Dendritic cell treated with granulocyte-macrophage colony-stimulating factor and Interleukin-4, amounts not matched to agents 40 ng/mL and 50 ng/mL, for 4 days (primary cell): ENCODE measurements at regions not wholly inside any gene's neighbourhood (a gene's known extent, or its start where the extent isn't known, plus 50 kb on each side); places are given as distances from the start of the nearest gene placed in this dataset.

Experiments
- H3K27ac Mint-ChIP-seq: one replicate; pipeline ENCODE4 v1.8.0; 2022; ENCODE audit warnings: mild to moderate bottlenecking, mixed read lengths
- H3K27me3 Mint-ChIP-seq: one replicate; pipeline ENCODE4 v1.8.0; 2022; ENCODE audit warnings: mild to moderate bottlenecking, mixed read lengths
- H3K36me3 Mint-ChIP-seq: one replicate; pipeline ENCODE4 v1.8.0; 2022; ENCODE audit warnings: low read depth, mixed read lengths
- H3K4me1 Mint-ChIP-seq: one replicate; pipeline ENCODE4 v1.8.0; 2022; ENCODE audit warnings: low read depth, mixed read lengths
- H3K4me3 Mint-ChIP-seq: one replicate; pipeline ENCODE4 v1.8.0; 2022; ENCODE audit warnings: mild to moderate bottlenecking, moderate library complexity, mixed read lengths
- H3K9me3 Mint-ChIP-seq: one replicate; pipeline ENCODE4 v1.8.0; 2022; ENCODE audit warnings: mixed read lengths
- intact Hi-C: fragments of 100-400 bp; cut with micrococcal nuclease; formaldehyde crosslinking; loops from one replicate; pipeline ENCODE4 v1.15.0; 2022

DNA sequence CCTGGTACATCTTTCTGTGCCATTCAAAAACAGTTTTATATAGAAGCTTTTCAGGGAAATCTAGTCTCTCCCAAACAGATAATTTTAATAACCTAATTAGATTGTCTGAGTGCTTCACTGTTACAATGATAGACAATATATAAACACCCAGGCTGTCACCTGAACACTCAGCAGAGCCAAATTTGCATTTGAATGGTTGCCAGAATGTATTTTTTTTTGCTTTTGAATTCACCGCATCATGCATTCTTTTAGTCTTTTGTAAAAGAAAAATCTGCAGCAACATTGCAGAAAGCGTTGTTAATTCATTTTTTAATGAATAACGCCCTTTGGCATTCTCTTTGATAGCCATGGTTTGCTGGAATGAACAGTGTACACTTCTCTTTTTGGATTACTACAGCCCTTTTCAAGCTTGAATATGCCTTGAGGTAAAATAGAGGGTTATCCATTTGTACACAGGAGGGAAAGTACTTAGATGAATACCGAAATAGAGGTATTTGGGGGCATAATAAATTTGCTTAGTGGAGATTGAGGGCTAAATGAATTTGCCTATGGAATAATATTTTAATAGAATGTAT is 175.0 kb upstream of the EPHA5 start:
- intact Hi-C loops: no loop called here
- Mint-ChIP-seq H3K4me3 (no peak overlapping the region), H3K27ac (no peak overlapping the region), H3K36me3 (no peaks in the 10 kb centered on the region), H3K4me1 (no peaks in the 10 kb centered on the region), H3K9me3 (no peaks in the 10 kb centered on the region), H3K27me3 (no peaks in the 10 kb centered on the region)

DNA sequence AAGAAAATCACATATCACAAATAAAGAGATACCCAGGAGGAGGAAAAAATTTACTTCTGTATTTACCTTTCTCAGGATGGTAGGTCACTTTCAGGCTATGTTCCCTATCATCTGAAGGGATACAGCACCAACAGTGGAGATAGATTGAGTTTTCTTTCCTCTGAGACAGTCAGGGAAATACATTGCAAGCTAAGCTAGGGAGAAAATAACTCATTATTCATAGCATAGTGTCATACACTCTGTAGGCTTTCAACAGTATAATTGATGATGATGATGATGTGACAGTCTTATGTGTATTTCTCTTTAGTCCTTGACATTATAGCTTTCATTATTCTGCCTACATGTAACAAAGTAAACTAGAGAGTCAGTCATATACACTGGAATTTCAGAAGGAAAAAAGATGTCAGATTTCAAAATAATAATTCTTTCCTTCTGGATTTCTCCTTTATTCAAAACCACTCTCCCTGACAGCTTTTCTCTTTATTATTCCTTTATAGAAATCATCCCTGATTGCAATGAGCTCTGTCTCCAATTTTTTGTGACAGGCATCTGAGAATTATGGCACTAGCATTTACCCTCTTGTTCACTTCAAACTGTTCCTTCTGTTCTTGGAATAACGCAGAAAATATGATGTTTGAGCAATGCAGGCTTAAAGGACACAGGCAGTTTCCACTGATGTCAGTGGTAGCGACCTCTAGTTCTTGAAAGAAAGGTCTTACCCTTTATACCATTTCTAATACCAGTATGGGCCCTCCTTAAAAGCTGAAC is 169.1 kb upstream of the EPHA5 start:
- H3K27me3 Mint-ChIP-seq: no peaks in the 10 kb centered on the region
- intact Hi-C loops: no loop called here
- H3K27ac Mint-ChIP-seq: no peak overlapping the region
- H3K4me3 Mint-ChIP-seq: no peak overlapping the region
- H3K36me3 Mint-ChIP-seq: no peaks in the 10 kb centered on the region
- H3K9me3 Mint-ChIP-seq: no peaks in the 10 kb centered on the region
- H3K4me1 Mint-ChIP-seq: no peaks in the 10 kb centered on the region

DNA sequence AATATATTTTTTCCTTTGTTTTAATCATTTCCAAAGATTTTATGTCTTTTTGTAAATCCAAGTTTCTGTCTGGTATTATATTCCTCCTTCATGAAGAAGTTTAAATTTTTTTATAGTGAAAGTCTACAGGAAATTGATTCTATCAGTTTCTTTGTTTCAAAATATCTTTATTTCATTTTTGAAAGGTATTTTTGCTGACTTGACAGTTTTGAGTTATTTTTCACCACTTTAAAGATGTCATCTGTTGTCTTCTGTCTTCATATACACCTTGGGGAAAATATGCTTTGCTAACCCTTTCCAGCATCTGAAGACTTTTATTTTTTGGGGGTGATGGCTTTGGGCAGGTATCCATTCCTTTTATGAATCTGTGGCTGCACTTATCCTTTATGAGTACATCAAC is 164.4 kb upstream of the EPHA5 start:
- H3K4me1 Mint-ChIP-seq: no peaks in the 10 kb centered on the region

DNA sequence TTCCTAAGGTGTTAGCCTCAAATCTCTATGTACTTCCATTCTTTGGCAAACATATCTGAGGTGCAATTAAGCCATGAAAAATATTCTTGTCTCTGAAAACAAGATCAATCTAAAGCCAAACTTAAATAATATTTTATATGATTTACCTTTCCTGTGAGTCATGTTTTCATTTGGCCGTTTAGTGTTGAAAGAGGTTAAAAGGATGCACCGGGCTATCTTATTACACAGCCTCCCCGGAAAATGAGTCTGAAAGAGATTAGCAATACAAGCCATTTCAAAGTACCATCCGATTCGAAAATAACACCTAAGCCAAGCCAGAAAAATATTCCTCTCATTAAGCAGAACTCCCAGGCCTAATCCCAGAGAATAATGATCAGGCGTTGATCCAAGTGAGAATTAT is 161.5 kb upstream of the EPHA5 start:
- Mint-ChIP-seq H3K4me1 (no peaks in the 10 kb centered on the region), H3K4me3 (no peak overlapping the region), H3K36me3 (no peaks in the 10 kb centered on the region), H3K9me3 (no peaks in the 10 kb centered on the region), H3K27me3 (no peaks in the 10 kb centered on the region), H3K27ac (no peak overlapping the region)
- intact Hi-C loops: no loop called here

More for the DNA sequence above, 164.4 kb upstream of the EPHA5 start:
- Mint-ChIP-seq H3K27me3 (no peaks in the 10 kb centered on the region), H3K9me3 (no peaks in the 10 kb centered on the region), H3K27ac (no peak overlapping the region), H3K36me3 (no peaks in the 10 kb centered on the region), H3K4me3 (no peak overlapping the region)
- intact Hi-C loops: no loop called here

DNA sequence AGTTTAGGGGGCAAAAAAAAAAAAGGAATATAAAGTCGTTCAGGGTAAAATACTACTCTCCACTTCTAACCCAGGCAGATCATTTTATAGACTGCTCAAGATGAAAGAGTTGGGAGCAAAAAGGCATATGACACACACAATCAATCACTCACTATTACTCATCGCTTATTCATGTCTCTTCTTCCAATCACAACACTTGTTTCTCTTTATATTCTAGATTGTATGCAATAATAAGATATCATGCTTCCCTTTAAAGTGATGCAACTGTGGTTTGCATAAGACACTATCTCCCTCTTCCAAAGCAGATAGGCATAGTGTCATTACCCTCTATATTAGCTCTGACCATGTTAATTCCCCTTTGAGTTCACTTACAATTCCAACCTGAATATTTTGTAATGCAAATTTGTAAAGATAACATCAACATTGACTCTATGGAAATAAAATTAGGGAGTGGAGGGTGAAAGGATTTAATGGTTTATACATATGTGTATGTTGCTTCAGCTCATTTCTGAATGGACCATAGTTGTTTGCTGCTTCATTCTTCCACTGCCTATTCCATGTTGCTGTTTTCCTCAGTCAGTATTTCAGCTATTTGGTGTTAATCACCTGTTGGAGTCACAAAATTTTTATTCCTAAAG is 154.9 kb upstream of the EPHA5 start:
- Mint-ChIP-seq H3K9me3 (no peaks in the 10 kb centered on the region), H3K36me3 (no peaks in the 10 kb centered on the region), H3K27ac (no peak overlapping the region), H3K4me3 (no peak overlapping the region), H3K27me3 (no peaks in the 10 kb centered on the region), H3K4me1 (no peaks in the 10 kb centered on the region)
- intact Hi-C loops: no loop called here

DNA sequence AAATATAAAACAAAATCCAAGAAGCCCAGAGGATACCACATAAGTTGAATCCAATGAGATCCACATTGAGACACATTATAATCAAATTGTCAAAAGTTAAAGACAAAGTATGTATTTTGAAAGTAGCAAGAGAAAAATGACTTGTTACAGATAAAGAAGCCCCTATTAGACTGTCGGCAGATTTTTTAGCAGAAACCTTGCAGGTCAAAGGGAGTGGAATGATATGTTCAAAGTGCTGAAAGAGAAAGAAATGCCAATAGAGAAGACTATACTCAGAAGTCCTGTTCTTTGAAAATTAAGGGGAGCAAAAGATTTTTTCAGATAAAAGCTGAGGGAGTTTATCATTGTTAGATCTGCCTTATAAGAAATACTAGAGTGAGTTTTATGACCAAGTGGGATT is 148.9 kb upstream of the EPHA5 start:
- Mint-ChIP-seq H3K4me3 (no peak overlapping the region), H3K27me3 (no peaks in the 10 kb centered on the region), H3K36me3 (no peaks in the 10 kb centered on the region), H3K27ac (no peak overlapping the region), H3K9me3 (peaks cover 15% of the 10 kb centered on the region), H3K4me1 (no peaks in the 10 kb centered on the region)
- intact Hi-C loops: no loop called here

GRCh38 chr4:65805936-65806335 is 135.6 kb upstream of the EPHA5 start:
- Mint-ChIP-seq H3K27me3 (no peaks in the 10 kb centered on the region), H3K9me3 (peaks cover 17% of the 10 kb centered on the region), H3K27ac (no peak overlapping the region), H3K36me3 (no peaks in the 10 kb centered on the region), H3K4me1 (no peaks in the 10 kb centered on the region), H3K4me3 (no peak overlapping the region)
- intact Hi-C loops: no loop called here

- Mint-ChIP-seq H3K36me3 (no peaks in the 10 kb centered on the region), H3K27ac (no peak overlapping the region), H3K9me3 (no peaks in the 10 kb centered on the region), H3K27me3 (no peaks in the 10 kb centered on the region), H3K4me1 (no peaks in the 10 kb centered on the region), H3K4me3 (no peak overlapping the region)
- intact Hi-C loops: no loop called here
Measured at GRCh38 chr4:65799513-65799912, 129.2 kb upstream of the EPHA5 start.

DNA sequence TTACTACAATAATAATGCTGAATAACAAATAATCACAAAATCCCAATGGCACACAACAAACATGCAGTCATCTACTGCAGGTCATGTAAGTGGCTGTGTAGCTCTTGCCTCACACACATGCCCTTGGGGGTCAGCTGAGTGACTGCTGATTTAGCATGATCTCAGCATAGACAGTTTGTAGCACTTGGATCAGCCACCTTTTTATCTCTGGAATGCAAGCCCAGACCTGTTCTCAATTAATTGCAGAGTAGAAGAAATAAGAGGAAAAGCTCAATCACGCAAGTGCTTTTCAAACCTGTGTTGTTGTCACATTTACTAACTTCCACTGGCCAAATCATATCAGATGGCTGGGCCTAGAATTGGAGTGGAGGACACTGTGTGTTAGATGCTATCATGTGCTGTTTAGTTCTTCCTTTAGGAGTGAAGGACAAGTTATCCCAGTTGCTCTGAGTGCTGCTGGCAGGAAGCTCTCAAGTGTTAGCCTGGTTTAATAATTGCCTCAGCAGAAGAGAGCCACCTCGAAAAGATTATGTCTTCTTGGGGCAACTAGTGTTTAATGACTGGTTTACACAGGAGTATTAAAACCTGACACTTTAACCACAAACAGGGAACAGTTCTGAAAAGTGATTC is 128.3 kb upstream of the EPHA5 start:
- Mint-ChIP-seq H3K27me3 (no peaks in the 10 kb centered on the region), H3K36me3 (no peaks in the 10 kb centered on the region), H3K9me3 (no peaks in the 10 kb centered on the region), H3K4me1 (no peaks in the 10 kb centered on the region), H3K4me3 (no peak overlapping the region), H3K27ac (no peak overlapping the region)
- intact Hi-C loops: no loop called here

DNA sequence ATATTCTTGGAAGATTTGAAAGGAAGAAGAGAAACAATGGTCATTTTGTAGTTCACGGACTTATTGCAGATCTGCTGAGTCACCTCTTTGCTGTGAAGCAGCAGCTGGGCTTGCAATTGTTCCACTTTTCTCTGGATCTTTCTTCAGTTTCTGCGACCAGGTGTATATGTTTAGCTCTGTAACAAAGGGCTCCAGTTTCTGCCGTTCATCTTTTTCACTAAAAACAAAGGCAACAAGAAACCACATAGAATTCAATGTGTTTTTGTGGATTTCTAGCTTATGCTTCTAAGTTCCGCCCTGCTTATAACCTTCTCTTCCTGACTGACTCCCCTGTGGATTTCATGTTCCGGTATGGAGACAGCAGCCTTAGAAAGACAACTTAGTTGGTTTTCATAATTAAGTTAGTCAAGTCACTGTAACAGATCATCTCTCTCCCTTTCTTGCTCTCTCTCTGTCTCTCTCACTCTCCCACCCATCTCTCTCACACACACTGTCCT is 121.6 kb upstream of the EPHA5 start:
- Mint-ChIP-seq H3K27me3 (no peaks in the 10 kb centered on the region), H3K4me1 (no peaks in the 10 kb centered on the region), H3K4me3 (no peak overlapping the region), H3K9me3 (no peaks in the 10 kb centered on the region), H3K27ac (no peak overlapping the region), H3K36me3 (no peaks in the 10 kb centered on the region)
- intact Hi-C loops: no loop called here

DNA sequence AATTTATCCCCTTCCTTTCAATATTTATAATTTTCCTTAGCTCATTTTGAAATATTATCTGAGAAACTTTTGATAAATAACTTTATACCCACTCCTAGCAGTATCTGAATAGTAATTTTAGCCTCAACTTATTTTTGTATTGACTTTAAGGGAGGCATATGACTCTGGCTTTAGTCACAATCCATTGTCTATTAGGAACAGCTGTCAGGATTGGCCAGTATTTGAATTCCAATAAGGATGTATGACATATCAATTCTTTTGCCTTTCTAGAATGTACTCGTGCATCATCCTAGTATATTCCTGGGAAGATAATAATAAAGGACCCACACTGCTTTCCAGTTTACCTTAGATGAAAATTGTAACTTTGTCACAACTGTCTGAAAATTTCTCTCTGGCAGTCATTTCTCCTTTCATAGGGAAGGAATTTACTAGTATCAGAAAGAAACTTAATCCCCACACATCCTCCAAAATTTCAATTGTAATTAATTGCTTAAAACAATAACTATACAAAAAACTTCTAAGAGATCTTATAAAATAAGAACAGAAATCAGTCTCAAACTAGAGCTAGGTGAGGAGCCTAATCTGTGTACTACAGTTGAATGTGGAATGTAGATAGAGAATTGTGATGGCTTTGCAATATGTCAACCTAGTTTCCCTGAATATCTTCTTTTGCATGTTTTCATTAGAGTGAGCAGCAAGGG is 121.0 kb upstream of the EPHA5 start:
- H3K4me3 Mint-ChIP-seq: no peak overlapping the region
- H3K36me3 Mint-ChIP-seq: no peaks in the 10 kb centered on the region
- no peaks in the 10 kb centered on the region for H3K9me3 Mint-ChIP-seq
- H3K27ac Mint-ChIP-seq: no peak overlapping the region
- H3K27me3 Mint-ChIP-seq: no peaks in the 10 kb centered on the region
- intact Hi-C loops: no loop called here
- H3K4me1 Mint-ChIP-seq: no peaks in the 10 kb centered on the region

- intact Hi-C loops: no loop called here
- Mint-ChIP-seq H3K9me3 (no peaks in the 10 kb centered on the region), H3K4me3 (no peak overlapping the region), H3K27me3 (no peaks in the 10 kb centered on the region), H3K4me1 (no peaks in the 10 kb centered on the region), H3K27ac (no peak overlapping the region), H3K36me3 (no peaks in the 10 kb centered on the region)
Measured at GRCh38 chr4:65789805-65790204, 119.5 kb upstream of the EPHA5 start.

- H3K27me3 Mint-ChIP-seq: no peaks in the 10 kb centered on the region
- H3K36me3 Mint-ChIP-seq: no peaks in the 10 kb centered on the region
- H3K9me3 Mint-ChIP-seq: no peaks in the 10 kb centered on the region
- no peaks in the 10 kb centered on the region for H3K4me1 Mint-ChIP-seq
- no peak overlapping the region for H3K27ac Mint-ChIP-seq
- intact Hi-C loops: no loop called here
- no peak overlapping the region for H3K4me3 Mint-ChIP-seq
Measured at GRCh38 chr4:65789341-65789740, 119.1 kb upstream of the EPHA5 start.

DNA sequence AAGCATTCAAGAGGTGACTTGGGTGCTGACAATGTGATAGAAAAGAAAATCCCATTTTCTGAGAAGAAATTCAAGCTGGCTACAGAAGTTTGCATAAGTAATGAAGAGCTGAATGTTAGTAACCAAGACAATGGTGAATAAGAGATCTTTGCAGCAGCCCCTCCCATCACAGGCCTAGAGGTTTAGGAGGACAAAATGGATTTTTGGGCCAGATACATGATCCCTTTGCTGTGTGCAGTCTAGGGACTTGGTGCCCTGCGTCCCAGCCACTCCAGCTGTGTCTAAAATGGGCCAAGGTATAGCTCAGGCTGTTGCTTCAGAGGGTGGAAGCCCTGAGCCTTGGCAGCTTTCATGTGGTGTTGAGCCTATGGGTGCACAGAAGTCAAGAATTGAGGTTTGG is 107.0 kb upstream of the EPHA5 start:
- Mint-ChIP-seq H3K27ac (no peak overlapping the region), H3K4me1 (no peaks in the 10 kb centered on the region), H3K9me3 (peaks cover 39% of the 10 kb centered on the region), H3K4me3 (no peak overlapping the region), H3K27me3 (no peaks in the 10 kb centered on the region), H3K36me3 (no peaks in the 10 kb centered on the region)
- intact Hi-C loops: no loop called here
